GM21447 (cell line): ENCODE measurements at regions not wholly inside any gene's neighbourhood (a gene's known extent, or its start where the extent isn't known, plus 50 kb on each side); places are given as distances from the start of the nearest gene placed in this dataset.

Experiments
- ATAC-seq: cut with Tn5 transposase; IDR thresholded peaks from one replicate; pipeline ENCODE4 v1.9.1; 2021; ENCODE audit not compliant: unreplicated experiment

- ATAC-seq = no peak
These were observed 156.5 kb downstream of the SP3 start for GRCh38 chr2:173808718-173809117.

DNA sequence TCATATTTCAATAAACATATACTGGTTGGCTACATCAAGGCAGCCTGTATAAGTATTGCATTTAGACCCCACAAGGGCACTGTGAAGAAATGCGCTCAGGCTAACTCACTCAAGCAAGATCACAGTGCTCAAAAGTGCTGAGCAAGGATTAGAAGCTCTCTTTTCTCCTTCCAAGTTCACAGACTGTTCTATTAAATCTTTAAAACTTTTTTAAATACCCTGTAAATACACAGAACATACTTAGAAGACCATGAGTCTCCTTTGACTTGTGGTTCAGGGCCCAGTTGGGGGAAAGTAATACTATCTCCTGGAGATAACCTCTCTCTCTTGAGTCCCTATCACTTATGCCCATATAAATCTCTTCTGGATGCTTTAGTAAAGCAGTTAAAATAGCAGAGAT, 152.9 kb downstream of the SP3 start:
- no peak for ATAC-seq

DNA sequence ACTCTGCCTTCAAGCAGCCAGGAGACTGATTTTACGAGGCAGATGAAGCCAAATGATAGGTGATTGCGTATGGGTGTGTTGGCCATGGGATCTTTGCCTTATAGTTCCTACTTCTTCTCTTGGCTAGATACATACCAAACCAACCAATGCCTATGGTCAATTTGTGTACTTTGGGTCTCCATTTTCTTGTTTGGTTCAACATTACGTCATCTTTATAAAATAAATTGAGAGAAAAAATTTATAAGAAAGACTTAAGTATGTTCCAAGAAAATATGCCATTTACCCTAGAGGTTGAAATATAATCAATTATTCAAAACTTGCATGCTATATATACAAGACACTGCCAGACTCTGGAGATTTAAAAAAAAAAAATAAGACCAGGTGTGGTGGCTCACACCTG, 150.9 kb downstream of the SP3 start:
- no peak for ATAC-seq

DNA sequence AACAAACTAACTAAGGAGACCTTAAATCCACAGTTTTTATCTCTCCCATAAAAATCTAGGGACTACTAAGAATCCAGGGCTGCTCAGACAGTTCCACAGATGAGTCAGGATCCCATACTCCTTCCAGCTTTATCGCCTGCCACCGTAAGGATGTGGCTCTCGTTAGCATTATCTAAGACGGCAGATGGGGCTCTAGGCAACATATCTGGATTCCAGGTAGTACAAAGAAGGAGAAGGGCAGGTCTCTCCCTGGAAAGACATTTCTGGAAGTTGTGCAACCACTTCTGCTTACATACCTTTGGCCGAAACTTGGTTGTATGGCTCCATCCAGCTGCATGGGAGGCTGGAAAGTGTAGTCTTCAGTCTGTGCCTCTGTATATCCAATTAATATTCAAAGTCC, 149.4 kb downstream of the SP3 start:
- no peak for ATAC-seq

DNA sequence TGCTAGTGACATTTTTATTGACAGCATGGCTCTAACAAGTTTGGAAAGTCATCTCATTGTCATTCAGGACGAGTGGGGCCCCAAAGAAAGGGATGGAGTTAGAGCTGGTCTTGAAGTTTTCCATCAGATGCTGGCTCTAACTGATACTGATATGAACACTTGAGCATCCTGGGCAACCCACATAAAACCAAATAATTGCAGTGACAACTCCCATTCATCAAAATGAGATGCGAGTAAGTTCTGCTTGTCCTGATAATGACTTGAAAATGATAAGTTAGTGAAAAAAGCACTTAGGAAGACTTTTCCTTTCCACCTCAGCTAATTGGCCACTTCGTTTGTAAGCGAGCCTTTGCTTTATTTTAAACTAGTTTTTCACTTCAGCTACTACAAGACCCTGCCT, 147.6 kb downstream of the SP3 start:
- no peak for ATAC-seq

- ATAC-seq = no peak
These were observed 146.9 kb downstream of the SP3 start for GRCh38 chr2:173818285-173818684.

DNA sequence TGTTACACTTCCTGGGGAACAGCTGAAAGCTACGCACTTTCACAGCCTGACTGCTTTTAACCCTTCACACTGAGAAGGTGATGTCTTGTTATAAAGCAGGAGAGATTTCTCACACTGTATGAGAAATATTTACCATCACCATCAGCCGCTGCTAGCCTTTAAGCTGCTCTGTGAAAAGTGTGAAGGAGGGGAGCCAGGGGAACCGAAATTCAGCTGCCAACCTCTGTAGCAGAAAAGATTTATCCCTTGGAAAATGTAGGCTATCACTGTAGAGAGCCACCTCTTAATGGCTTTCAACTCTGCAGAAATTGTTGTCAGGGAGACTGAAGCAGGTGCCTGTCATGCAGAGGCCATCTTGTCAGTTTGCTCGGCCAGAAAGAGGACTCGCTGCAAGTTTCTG, 145.3 kb downstream of the SP3 start:
- no peak for ATAC-seq

- no peak for ATAC-seq
These were observed 143.7 kb downstream of the SP3 start for GRCh38 chr2:173821451-173821850.

DNA sequence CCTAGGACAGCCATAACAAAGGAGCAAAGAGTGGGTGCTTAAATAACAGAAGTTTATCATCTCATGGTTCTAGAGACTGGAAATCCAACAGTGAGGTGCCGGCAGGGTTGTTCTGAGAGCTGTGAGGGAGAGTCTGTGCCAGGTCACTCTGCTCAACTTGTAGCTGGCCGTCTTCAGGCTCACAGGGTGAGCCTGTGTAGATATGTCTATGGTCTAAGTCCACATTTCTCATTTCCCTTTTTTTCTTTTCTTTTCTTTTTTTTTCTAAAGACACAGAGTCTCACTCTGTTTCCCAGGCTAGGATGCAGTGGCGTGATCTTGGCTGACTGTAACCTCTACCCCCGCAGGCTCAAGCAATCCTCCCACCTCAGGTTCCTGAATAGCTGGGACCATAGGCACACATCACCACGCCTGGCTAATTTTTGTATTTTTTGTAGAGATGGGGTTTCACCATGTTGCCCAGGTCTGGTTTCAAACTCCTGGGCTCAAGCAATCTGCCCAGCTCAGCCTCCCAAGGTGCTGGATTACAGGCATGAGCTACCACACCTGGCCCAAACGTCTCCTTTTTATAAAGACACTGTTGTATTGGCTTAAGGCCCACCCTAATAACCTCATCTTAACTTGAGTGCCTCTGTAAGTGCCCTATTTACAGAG, 142.2 kb downstream of the SP3 start:
- no peak for ATAC-seq

DNA sequence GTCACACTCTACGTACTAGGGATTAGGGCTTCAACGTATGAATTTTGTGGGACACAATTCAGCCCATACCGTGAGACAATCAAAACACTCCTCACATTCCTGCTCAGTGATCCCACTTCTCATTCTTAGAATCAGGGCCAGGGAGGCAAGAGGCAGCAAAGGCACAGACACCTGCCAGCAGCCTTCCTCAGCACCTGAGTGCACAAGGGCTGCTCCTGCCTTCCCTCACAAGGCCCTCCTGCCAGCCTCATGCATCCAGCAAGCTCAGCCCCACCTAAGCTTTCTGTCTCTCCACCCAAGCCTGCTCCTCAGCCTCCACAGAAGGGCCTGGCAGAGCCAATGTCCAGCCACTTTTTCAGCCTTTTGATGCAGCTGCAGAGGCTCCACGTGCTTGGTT, 141.6 kb downstream of the SP3 start:
- no peak for ATAC-seq

DNA sequence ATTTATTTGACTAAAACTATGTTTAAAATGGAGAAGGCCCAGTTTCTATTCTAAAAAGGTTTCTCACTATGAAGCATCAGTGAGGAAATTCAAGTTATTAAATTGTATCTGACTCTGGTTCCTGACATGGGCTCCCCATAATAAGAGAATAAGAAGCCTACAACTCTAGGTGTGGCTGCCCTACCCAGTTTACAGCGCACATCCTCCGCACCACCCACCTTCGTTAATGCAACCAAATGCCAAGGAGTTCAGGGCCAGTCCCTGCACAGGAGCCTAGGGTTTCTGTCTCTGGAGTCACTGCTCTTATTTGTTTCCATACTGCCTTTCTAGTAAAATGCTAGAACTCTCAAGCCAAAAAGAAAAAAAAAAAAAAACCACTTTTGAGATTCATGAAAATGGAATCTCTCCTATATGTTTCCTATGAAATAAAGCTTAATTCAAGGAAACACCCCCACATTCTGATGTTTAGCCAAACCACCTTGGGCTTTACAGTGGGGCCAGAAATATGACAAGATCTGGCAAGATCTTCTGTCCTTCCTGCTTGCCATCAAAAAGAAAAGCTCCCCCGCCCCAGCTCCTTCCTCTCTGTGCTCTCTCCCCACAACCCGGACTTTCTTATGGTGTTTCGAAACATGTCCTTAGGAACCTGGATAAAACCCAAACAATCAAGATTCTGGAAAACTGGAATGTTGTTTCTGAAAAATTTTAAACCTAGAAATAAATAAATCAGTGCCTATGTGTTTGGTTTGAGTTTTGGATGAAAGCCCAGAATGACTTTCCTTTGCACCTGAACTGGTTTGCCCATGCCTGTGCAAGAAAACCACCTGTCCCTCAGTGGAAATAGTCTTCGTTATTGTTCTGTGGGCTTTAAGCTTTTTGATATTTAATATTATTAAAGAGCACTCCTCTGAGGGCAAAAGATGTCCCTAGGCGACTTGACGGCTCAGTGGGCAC, 136.7 kb downstream of the SP3 start:
- ATAC-seq = no peak

DNA sequence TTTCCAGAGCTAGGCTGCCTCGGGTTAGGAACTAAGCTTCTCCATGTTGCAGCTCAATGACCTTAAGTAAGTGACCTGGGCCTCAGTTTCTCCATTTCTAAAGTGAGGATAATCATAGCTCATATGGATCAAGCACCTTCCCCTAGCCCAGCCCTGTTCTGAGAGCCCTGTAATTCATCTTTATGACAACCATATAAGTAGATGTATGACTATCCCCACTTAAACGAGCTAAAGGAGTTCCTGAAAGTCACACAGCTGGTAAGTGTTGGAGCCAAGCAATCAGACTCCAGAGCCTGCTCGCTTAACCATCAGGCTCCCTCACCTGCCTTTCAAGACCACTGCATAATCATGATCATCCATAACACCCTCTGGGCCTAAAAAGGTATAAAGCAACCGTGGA, 135.4 kb downstream of the SP3 start:
- no peak for ATAC-seq

- no peak for ATAC-seq
These were observed 135.0 kb downstream of the SP3 start for GRCh38 chr2:173830170-173830569.

GRCh38 chr2:173831312-173832229, 133.6 kb downstream of the SP3 start:
- ATAC-seq = no peak

- ATAC-seq = no peak
These were observed 131.0 kb downstream of the SP3 start for GRCh38 chr2:173834141-173834540.

DNA sequence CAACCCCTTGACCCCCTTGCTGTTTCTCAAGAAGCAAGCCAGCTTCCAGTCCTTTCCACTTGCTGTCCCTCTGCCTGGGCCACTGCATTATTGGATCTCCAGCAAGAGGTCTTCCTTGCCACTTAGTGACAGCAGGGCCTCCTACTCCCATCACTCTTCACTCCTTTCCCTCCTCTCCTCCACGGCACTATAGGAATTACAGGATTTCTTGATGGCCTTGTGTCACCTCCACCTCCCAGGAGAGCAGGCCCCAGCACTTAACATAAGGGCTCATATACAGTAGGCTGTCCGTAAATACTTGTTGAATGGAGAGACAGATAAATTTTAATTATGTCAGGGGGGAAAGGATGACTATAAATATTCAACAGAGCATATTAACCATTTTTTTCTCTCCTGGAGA, 129.4 kb downstream of the SP3 start:
- no peak for ATAC-seq

- no peak for ATAC-seq
These were observed 124.1 kb downstream of the SP3 start for GRCh38 chr2:173841110-173841509.

- no peak for ATAC-seq
These were observed 121.6 kb downstream of the SP3 start for GRCh38 chr2:173843526-173843925.

DNA sequence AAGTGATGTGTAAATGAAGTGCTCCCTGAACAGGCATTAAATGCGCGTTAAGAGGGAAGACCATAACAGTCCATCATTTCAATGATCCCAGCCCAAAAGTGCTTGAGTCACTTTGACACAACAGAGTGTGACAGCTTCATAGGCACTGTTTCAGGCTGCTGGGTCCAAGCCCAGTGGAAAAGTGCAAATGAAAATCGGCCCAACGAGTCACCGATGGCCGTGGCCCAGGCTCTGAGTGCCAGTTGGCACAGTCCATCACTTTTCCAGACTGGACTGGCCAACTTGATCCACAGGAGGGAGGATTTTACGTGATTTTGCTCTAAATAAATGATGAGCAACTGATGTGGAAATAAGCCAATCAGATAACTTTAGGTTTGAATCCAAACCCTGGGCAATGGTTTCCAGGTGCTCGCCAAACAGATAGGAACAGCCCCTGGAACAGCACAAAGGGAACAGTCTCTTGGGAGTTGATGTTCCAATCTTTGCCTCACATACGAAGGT, 114.0 kb downstream of the SP3 start:
- ATAC-seq = no peak

GRCh38 chr2:173854141-173854540, 111.0 kb downstream of the SP3 start:
- no peak for ATAC-seq

- no peak for ATAC-seq
These were observed 110.3 kb downstream of the SP3 start for GRCh38 chr2:173854840-173855239.
